ENCODE measurements at regions not wholly inside any gene's neighbourhood (a gene's known extent, or its start where the extent isn't known, plus 50 kb on each side); places are given as distances from the start of the nearest gene placed in this dataset.

- H3K9ac ChIP-seq (ENCODE audit: control insufficient read depth, insufficient read depth, low read length): no peak overlapping the region
- H3K4me3 ChIP-seq: no peak overlapping the region
- H3K27ac ChIP-seq (ENCODE audit: control insufficient read depth, insufficient read depth): no peak overlapping the region
- no TSS peak for BruUV-seq (replicated peaks)
- ChIA-PET POLR2A (no interaction called here), SMC1A (ENCODE audit: uncharacterized antibody, unreplicated experiment) (no interaction called here), RAD21 (ENCODE audit: unreplicated experiment) (no interaction called here), CTCF (no interaction called here)
- no peaks in the 10 kb centered on the region for H3K4me1 ChIP-seq (ENCODE audit: control insufficient read depth, insufficient read depth, low read length)
- no peaks in the 10 kb centered on the region for H4K20me1 ChIP-seq (ENCODE audit: control insufficient read depth, insufficient read depth)
- DNase-seq (ENCODE audit: low read depth, low spot score): no peak
- FAIRE-seq: no peak
- H3K9me3 ChIP-seq (replicated peaks; ENCODE audit: control insufficient read depth, insufficient read depth, low read length): no peaks in the 10 kb centered on the region
- H3K36me3 ChIP-seq (ENCODE audit: control insufficient read depth in 2 of 2, insufficient read depth in 2 of 2, low read length in 1 of 2): no peaks in the 10 kb centered on the region
- intact Hi-C loops (cut with micrococcal nuclease; ENCODE audit: unreplicated experiment) (no loop called here), in situ Hi-C loops (cut with MboI) (no loop called here)
- TF ChIP-seq BCL11A (IDR thresholded peaks at IDR 0.05; ENCODE audit: low read depth, low read length) (no peak), FOXK2 (IDR thresholded peaks at IDR 0.05) (no peak), SPI1 (IDR thresholded peaks at IDR 0.05; ENCODE audit: borderline replicate concordance, insufficient read depth, low read depth, low read length) (no peak), LARP7 (IDR thresholded peaks at IDR 0.05) (no peak), TCF3 (IDR thresholded peaks at IDR 0.05; ENCODE audit: borderline replicate concordance, insufficient read depth, low read depth, low read length) (no peak), TCF12 (IDR thresholded peaks at IDR 0.05; ENCODE audit: low read depth, low read length) (no peak), FOS (IDR thresholded peaks at IDR 0.05; ENCODE audit: borderline replicate concordance, extremely low read depth, insufficient read length) (no peak), TARDBP (IDR thresholded peaks at IDR 0.05; ENCODE audit: borderline replicate concordance) (no peak), IRF3 (IDR thresholded peaks at IDR 0.05) (no peak), ASH2L (IDR thresholded peaks at IDR 0.05; ENCODE audit: borderline replicate concordance, low read depth) (no peak), ETV6 (conservative IDR thresholded peaks at IDR 0.05 in 1 of 2, IDR thresholded peaks at IDR 0.05 in 1 of 2; ENCODE audit: borderline replicate concordance in 1 of 2, low read depth in 1 of 2) (no peak), NRF1 (conservative IDR thresholded peaks at IDR 0.05; ENCODE audit: low read depth, low read length) (no peak), EGR1 (IDR thresholded peaks at IDR 0.05; ENCODE audit: borderline replicate concordance in 1 of 2, low read depth in 2 of 2, low read length in 2 of 2) (no peak), POLR2A (IDR thresholded peaks at IDR 0.05; ENCODE audit: low read depth, low read length) (no peak), ZBED1 (IDR thresholded peaks at IDR 0.05; ENCODE audit: borderline replicate concordance) (no peak)
- no peaks in the 10 kb centered on the region for H3K79me2 ChIP-seq (ENCODE audit: control insufficient read depth, insufficient read depth, low read length)
- 5% methylated on average over 2 of the region's 2 CpGs for WGBS (ENCODE audit: insufficient coverage, insufficient replicate concordance, low lambda C conversion rate, missing lambda C conversion rate)
- H3K27me3 ChIP-seq (replicated peaks in 1 of 2; ENCODE audit: control insufficient read depth in 2 of 2, insufficient read depth in 2 of 2, low read length in 1 of 2): no peaks in the 10 kb centered on the region
- H3K4me2 ChIP-seq (ENCODE audit: control insufficient read depth, insufficient read depth): no peak overlapping the region
- no peak for ATAC-seq
- H2AFZ ChIP-seq (ENCODE audit: control insufficient read depth, low read depth, low read length): no peak overlapping the region
Measured at GRCh38 chr4:18954538-18954937, 933.0 kb upstream of the LCORL start.

Measured in GM12878 (cell line).